Lower leg skin (tissue), 3 donors: ENCODE measurements at regions not wholly inside any gene's neighbourhood (a gene's known extent, or its start where the extent isn't known, plus 50 kb on each side); places are given as distances from the start of the nearest gene placed in this dataset.
"Not testable (repeated sequence)": the region's sequence is repeated elsewhere in the genome, so short reads cannot be mapped to it uniquely, and the experiment has no call there.

Experiments used
- CTCF ChIP-seq, 3 donors: fragments of 450-650 bp; IDR thresholded peaks; one replicate each; pipeline ENCODE4 v1.5.1; 2016; ENCODE audit warnings: antibody characterized with exemption in 3 of 3, mild to moderate bottlenecking in 3 of 3, moderate library complexity in 2 of 3
- POLR2A ChIP-seq, 2 donors: fragments of 450-650 bp; IDR thresholded peaks; one replicate each; pipeline ENCODE4 v1.6.1; 2016 to 2017; ENCODE audit warnings: antibody characterized with exemption in 2 of 2, mild to moderate bottlenecking in 1 of 2, moderate library complexity in 1 of 2

GRCh38 chr2:89876878-89877277, 1185.4 kb downstream of the RPIA start:
- TF ChIP-seq CTCF, POLR2A (IDR thresholded peaks at IDR 0.05): not testable (repeated sequence)
